Esophagus squamous epithelium (tissue), 4 donors: ENCODE measurements at regions not wholly inside any gene's neighbourhood (a gene's known extent, or its start where the extent isn't known, plus 50 kb on each side); places are given as distances from the start of the nearest gene placed in this dataset.

Experiments used
- POLR2A ChIP-seq, 4 donors: fragments of 450-650 bp; IDR thresholded peaks; one replicate each; pipeline ENCODE4 v1.6.1; 2017; ENCODE audit warnings: antibody characterized with exemption in 4 of 4, mild to moderate bottlenecking in 4 of 4, moderate library complexity in 3 of 4
- TF ChIP-seq, protein P1 (sequence below), 6 experiments: fragments of 450-650 bp in 4 of 6; fragments of 200-600 bp in 2 of 6; sonication (generic) in 2 of 6; IDR thresholded peaks; one replicate each; pipeline ENCODE4 v1.5.1; 2016 to 2019; ENCODE audit warnings: antibody characterized with exemption in 6 of 6, mild to moderate bottlenecking in 4 of 6, moderate library complexity in 4 of 6

DNA sequence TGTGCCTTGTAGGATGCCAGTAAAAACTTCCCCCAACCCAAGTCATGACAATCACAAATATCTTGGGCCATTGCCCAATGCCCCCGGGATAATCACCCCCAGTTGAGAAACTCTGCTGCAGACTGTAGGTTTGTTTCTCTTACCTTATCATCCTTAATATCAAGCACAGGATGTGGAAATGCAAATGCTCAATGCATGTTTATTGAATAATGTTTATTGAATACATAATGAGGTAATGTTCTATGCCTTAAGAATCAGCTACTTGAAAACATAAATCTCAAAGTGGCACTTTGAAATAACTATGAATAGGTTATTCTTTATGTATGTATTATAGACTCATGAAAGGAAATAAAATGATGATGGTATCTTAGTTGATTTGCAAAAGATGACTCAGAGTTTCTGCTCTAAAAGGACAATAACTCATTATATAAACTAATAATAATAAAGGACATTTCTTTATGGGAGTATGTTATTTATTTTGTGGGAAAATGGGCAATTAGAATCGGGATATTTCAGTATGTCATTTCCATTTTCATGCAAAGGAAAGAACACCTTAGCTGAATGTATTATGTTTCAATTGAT is 414.2 kb downstream of the EFNB2 start:
- TF ChIP-seq, protein P1, sequence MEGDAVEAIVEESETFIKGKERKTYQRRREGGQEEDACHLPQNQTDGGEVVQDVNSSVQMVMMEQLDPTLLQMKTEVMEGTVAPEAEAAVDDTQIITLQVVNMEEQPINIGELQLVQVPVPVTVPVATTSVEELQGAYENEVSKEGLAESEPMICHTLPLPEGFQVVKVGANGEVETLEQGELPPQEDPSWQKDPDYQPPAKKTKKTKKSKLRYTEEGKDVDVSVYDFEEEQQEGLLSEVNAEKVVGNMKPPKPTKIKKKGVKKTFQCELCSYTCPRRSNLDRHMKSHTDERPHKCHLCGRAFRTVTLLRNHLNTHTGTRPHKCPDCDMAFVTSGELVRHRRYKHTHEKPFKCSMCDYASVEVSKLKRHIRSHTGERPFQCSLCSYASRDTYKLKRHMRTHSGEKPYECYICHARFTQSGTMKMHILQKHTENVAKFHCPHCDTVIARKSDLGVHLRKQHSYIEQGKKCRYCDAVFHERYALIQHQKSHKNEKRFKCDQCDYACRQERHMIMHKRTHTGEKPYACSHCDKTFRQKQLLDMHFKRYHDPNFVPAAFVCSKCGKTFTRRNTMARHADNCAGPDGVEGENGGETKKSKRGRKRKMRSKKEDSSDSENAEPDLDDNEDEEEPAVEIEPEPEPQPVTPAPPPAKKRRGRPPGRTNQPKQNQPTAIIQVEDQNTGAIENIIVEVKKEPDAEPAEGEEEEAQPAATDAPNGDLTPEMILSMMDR (IDR thresholded peaks at IDR 0.05): no peak
- TF ChIP-seq POLR2A (IDR thresholded peaks at IDR 0.05): no peak
